Mucosa of rectum (tissue), 2 donors: ENCODE measurements at regions not wholly inside any gene's neighbourhood (a gene's known extent, or its start where the extent isn't known, plus 50 kb on each side); places are given as distances from the start of the nearest gene placed in this dataset.
"Not testable (repeated sequence)": the region's sequence is repeated elsewhere in the genome, so short reads cannot be mapped to it uniquely, and the experiment has no call there.

ENCODE experiments used
- H3K27ac ChIP-seq, 2 donors: one replicate each; pipeline ENCODE4 v1.7.0; 2013; ENCODE audit warnings: inconsistent platforms in 2 of 2, low read depth in 2 of 2, low read length in 2 of 2
- H3K27me3 ChIP-seq, 2 donors: one replicate each; pipeline ENCODE4 v1.7.0; 2013; ENCODE audit warnings: low read length in 2 of 2; ENCODE audit not compliant: control insufficient read depth in 2 of 2, insufficient read depth in 2 of 2
- H3K36me3 ChIP-seq, 2 donors: one replicate each; pipeline ENCODE4 v1.7.0; 2013; ENCODE audit warnings: low read length in 2 of 2; ENCODE audit not compliant: control insufficient read depth in 2 of 2, insufficient read depth in 2 of 2
- H3K4me1 ChIP-seq, 2 donors: one replicate each; pipeline ENCODE4 v1.7.0; 2013; ENCODE audit warnings: low read length in 2 of 2, mild to moderate bottlenecking in 1 of 2; ENCODE audit not compliant: control insufficient read depth in 2 of 2, insufficient read depth in 2 of 2
- H3K4me3 ChIP-seq, 2 donors: one replicate each; pipeline ENCODE4 v1.7.0; 2013; ENCODE audit warnings: low read length in 2 of 2
- H3K9ac ChIP-seq, 2 donors: one replicate each; pipeline ENCODE4 v1.7.0; 2013; ENCODE audit warnings: low read length in 2 of 2, low read depth in 1 of 2, mild to moderate bottlenecking in 1 of 2
- H3K9me3 ChIP-seq, 2 donors: one replicate each; pipeline ENCODE4 v1.7.0; 2013; ENCODE audit warnings: low read length in 2 of 2; ENCODE audit not compliant: control insufficient read depth in 2 of 2
- donor health status: healthy.
- donor health status: Normal muscosa, but diverticular disease.

- H3K27me3 ChIP-seq, H3K9me3 ChIP-seq, H3K27ac ChIP-seq, H3K4me3 ChIP-seq, H3K9ac ChIP-seq, H3K4me1 ChIP-seq, H3K36me3 ChIP-seq: not testable (repeated sequence)
These were observed 283.9 kb upstream of the PREP start for GRCh38 chr6:105686793-105687192.

- H3K9ac ChIP-seq, result no peak overlapping the region
- no peak overlapping the region for H3K4me3 ChIP-seq
- no peaks in the 10 kb centered on the region for H3K27me3 ChIP-seq
- no peak overlapping the region for H3K27ac ChIP-seq
- no peaks in the 10 kb centered on the region for H3K9me3 ChIP-seq
- H3K4me1 ChIP-seq, result no peaks in the 10 kb centered on the region
- H3K36me3 ChIP-seq, result no peaks in the 10 kb centered on the region
These were observed 278.2 kb upstream of the PREP start for GRCh38 chr6:105681061-105681460.

GRCh38 chr6:105680131-105680530 lies 277.2 kb upstream of the PREP start:
- H3K4me1 ChIP-seq, result no peaks in the 10 kb centered on the region
- H3K27ac ChIP-seq, result no peak overlapping the region
- no peak overlapping the region for H3K4me3 ChIP-seq
- no peaks in the 10 kb centered on the region for H3K9me3 ChIP-seq
- H3K9ac ChIP-seq, result no peak overlapping the region
- H3K36me3 ChIP-seq, result no peaks in the 10 kb centered on the region
- no peaks in the 10 kb centered on the region for H3K27me3 ChIP-seq

GRCh38 chr6:105678516-105678915 lies 275.6 kb upstream of the PREP start:
- Histone ChIP-seq H3K27ac (no peak overlapping the region), H3K27me3 (no peaks in the 10 kb centered on the region), H3K36me3 (no peaks in the 10 kb centered on the region), H3K4me1 (no peaks in the 10 kb centered on the region), H3K4me3 (no peak overlapping the region), H3K9ac (no peak overlapping the region), H3K9me3 (no peaks in the 10 kb centered on the region)

GRCh38 chr6:105677671-105678475 lies 275.0 kb upstream of the PREP start:
- Histone ChIP-seq H3K9me3 (no peaks in the 10 kb centered on the region), H3K9ac (no peak overlapping the region), H3K36me3 (no peaks in the 10 kb centered on the region), H3K27me3 (no peaks in the 10 kb centered on the region), H3K4me1 (no peaks in the 10 kb centered on the region), H3K4me3 (no peak overlapping the region), H3K27ac (no peak overlapping the region)

- Histone ChIP-seq H3K27ac (no peak overlapping the region), H3K36me3 (no peaks in the 10 kb centered on the region), H3K4me3 (no peak overlapping the region), H3K27me3 (no peaks in the 10 kb centered on the region), H3K9ac (no peak overlapping the region), H3K4me1 (no peaks in the 10 kb centered on the region), H3K9me3 (no peaks in the 10 kb centered on the region)
These were observed 274.0 kb upstream of the PREP start for GRCh38 chr6:105676857-105677256.

- H3K27ac ChIP-seq, result no peak overlapping the region
These were observed 273.0 kb upstream of the PREP start for GRCh38 chr6:105675715-105676397.

GRCh38 chr6:105672856-105673538 lies 270.1 kb upstream of the PREP start:
- H3K9ac ChIP-seq, H3K27me3 ChIP-seq, H3K27ac ChIP-seq, H3K36me3 ChIP-seq, H3K4me1 ChIP-seq, H3K4me3 ChIP-seq, H3K9me3 ChIP-seq: not testable (repeated sequence)

More at GRCh38 chr6:105675715-105676397, 273.0 kb upstream of the PREP start:
- no peak overlapping the region for H3K4me3 ChIP-seq
- H3K4me1 ChIP-seq, result no peaks in the 10 kb centered on the region
- no peaks in the 10 kb centered on the region for H3K9me3 ChIP-seq
- no peaks in the 10 kb centered on the region for H3K36me3 ChIP-seq
- no peaks in the 10 kb centered on the region for H3K27me3 ChIP-seq
- no peak overlapping the region for H3K9ac ChIP-seq

- Histone ChIP-seq H3K27me3 (no peaks in the 10 kb centered on the region), H3K27ac (no peak overlapping the region), H3K4me3 (no peak overlapping the region), H3K9me3 (no peaks in the 10 kb centered on the region), H3K36me3 (no peaks in the 10 kb centered on the region), H3K9ac (no peak overlapping the region), H3K4me1 (no peaks in the 10 kb centered on the region)
These were observed 266.4 kb upstream of the PREP start for GRCh38 chr6:105669232-105669631.

GRCh38 chr6:105667056-105667455 lies 264.2 kb upstream of the PREP start:
- Histone ChIP-seq H3K4me3 (no peak overlapping the region), H3K27ac (no peak overlapping the region), H3K27me3 (no peaks in the 10 kb centered on the region), H3K4me1 (no peaks in the 10 kb centered on the region), H3K9ac (no peak overlapping the region), H3K36me3 (no peaks in the 10 kb centered on the region), H3K9me3 (no peaks in the 10 kb centered on the region)
